Body of pancreas (tissue), 4 donors: ENCODE measurements at regions not wholly inside any gene's neighbourhood (a gene's known extent, or its start where the extent isn't known, plus 50 kb on each side); places are given as distances from the start of the nearest gene placed in this dataset.

Experiments used
- POLR2A ChIP-seq, 3 donors: fragments of 450-650 bp; IDR thresholded peaks; one replicate each; pipeline ENCODE4 v1.6.1; 2016; ENCODE audit warnings: antibody characterized with exemption in 3 of 3, mild to moderate bottlenecking in 2 of 3
- TF ChIP-seq, protein P1 (sequence below), 7 experiments: fragments of 450-650 bp in 4 of 7; fragments of 200-600 bp in 3 of 7; sonication (generic) in 3 of 7; IDR thresholded peaks; one replicate each; pipeline ENCODE4 v1.5.1; 2016 to 2019; ENCODE audit warnings: antibody characterized with exemption in 7 of 7

GRCh38 chr2:105627534-105627933 lies 117.2 kb upstream of the NCK2 start:
- TF ChIP-seq, protein P1, sequence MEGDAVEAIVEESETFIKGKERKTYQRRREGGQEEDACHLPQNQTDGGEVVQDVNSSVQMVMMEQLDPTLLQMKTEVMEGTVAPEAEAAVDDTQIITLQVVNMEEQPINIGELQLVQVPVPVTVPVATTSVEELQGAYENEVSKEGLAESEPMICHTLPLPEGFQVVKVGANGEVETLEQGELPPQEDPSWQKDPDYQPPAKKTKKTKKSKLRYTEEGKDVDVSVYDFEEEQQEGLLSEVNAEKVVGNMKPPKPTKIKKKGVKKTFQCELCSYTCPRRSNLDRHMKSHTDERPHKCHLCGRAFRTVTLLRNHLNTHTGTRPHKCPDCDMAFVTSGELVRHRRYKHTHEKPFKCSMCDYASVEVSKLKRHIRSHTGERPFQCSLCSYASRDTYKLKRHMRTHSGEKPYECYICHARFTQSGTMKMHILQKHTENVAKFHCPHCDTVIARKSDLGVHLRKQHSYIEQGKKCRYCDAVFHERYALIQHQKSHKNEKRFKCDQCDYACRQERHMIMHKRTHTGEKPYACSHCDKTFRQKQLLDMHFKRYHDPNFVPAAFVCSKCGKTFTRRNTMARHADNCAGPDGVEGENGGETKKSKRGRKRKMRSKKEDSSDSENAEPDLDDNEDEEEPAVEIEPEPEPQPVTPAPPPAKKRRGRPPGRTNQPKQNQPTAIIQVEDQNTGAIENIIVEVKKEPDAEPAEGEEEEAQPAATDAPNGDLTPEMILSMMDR (IDR thresholded peaks at IDR 0.05), result no peak
- no peak for TF ChIP-seq POLR2A (IDR thresholded peaks at IDR 0.05)
